ENCODE measurements at regions not wholly inside any gene's neighbourhood (a gene's known extent, or its start where the extent isn't known, plus 50 kb on each side); places are given as distances from the start of the nearest gene placed in this dataset.

DNA sequence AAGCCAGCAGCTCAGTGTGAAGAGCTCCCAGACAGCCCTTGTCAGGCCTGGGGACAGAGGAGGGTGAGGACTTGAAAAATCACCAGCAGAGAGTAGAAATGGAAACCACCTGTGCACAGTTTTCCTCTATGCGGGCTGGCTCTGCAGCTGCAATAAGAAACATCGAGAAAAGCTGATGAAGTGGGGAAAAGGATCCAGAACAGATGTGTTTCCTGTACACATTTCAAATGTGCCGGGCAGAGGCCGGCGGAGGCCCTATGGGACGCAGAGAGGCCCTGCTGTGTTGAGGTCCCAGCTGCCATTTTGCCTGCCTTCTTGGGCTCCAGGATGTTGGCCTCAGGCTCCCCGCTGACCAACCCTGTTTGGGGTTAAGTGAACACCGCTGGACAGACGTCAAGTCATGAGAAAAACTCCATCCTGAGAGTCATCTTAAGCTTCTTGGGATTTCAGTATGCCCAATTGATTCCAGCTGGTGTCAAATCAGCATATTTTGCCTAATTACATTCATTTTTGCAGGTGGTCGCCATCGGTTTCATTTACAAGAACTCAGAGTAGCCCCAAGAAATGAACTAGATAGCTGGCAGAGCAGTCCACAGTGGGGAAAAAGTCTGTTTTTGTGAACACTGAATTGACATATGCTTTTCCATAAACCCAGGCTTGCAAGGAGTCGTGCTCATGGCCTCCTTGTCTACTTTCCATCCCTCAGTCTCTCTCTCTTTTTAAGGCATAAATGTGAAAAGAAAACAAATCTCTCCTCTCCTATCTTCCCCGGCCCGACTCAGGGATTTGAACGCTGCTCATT lies 150.4 kb upstream of the PHACTR3 start:
- Histone ChIP-seq H3K79me2 (ENCODE audit: control insufficient read depth, insufficient read depth, low read length) (no peaks in the 10 kb centered on the region), H3K4me2 (ENCODE audit: extremely low read depth, insufficient read depth, low read length) (no peak overlapping the region), H3K27ac (ENCODE audit: insufficient read depth, low read length) (no peak overlapping the region), H3K4me3 (replicated peaks in 1 of 4; ENCODE audit: control extremely low read depth in 1 of 4, insufficient read depth in 1 of 4, low read depth in 3 of 4, low read length in 4 of 4) (no peak overlapping the region), H2AFZ (ENCODE audit: low read length) (no peak overlapping the region), H3K9me3 (ENCODE audit: control insufficient read depth, insufficient read depth, low read depth, low read length) (no peaks in the 10 kb centered on the region), H3K27me3 (ENCODE audit: control insufficient read depth, insufficient read depth, low read length) (no peaks in the 10 kb centered on the region), H3K9ac (ENCODE audit: insufficient read depth, low read length) (no peak overlapping the region), H3K36me3 (ENCODE audit: control insufficient read depth, insufficient read depth, low read length) (no peaks in the 10 kb centered on the region), H3K4me1 (ENCODE audit: control insufficient read depth, extremely low read depth, insufficient read depth, low read length) (no peaks in the 10 kb centered on the region), H4K20me1 (ENCODE audit: control insufficient read depth, extremely low read depth, insufficient read depth, low read length) (no peaks in the 10 kb centered on the region)
- TF ChIP-seq, protein P1, sequence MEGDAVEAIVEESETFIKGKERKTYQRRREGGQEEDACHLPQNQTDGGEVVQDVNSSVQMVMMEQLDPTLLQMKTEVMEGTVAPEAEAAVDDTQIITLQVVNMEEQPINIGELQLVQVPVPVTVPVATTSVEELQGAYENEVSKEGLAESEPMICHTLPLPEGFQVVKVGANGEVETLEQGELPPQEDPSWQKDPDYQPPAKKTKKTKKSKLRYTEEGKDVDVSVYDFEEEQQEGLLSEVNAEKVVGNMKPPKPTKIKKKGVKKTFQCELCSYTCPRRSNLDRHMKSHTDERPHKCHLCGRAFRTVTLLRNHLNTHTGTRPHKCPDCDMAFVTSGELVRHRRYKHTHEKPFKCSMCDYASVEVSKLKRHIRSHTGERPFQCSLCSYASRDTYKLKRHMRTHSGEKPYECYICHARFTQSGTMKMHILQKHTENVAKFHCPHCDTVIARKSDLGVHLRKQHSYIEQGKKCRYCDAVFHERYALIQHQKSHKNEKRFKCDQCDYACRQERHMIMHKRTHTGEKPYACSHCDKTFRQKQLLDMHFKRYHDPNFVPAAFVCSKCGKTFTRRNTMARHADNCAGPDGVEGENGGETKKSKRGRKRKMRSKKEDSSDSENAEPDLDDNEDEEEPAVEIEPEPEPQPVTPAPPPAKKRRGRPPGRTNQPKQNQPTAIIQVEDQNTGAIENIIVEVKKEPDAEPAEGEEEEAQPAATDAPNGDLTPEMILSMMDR (conservative IDR thresholded peaks at IDR 0.05 in 1 of 2, IDR thresholded peaks at IDR 0.05 in 1 of 2; ENCODE audit: low read depth in 1 of 2, low read length in 2 of 2) = no peak
- TF ChIP-seq EZH2 (IDR thresholded peaks at IDR 0.05; ENCODE audit: low read length, missing control alignments) = no peak
- DNase-seq (ENCODE audit: low read depth in 2 of 2) = no peak

DNA sequence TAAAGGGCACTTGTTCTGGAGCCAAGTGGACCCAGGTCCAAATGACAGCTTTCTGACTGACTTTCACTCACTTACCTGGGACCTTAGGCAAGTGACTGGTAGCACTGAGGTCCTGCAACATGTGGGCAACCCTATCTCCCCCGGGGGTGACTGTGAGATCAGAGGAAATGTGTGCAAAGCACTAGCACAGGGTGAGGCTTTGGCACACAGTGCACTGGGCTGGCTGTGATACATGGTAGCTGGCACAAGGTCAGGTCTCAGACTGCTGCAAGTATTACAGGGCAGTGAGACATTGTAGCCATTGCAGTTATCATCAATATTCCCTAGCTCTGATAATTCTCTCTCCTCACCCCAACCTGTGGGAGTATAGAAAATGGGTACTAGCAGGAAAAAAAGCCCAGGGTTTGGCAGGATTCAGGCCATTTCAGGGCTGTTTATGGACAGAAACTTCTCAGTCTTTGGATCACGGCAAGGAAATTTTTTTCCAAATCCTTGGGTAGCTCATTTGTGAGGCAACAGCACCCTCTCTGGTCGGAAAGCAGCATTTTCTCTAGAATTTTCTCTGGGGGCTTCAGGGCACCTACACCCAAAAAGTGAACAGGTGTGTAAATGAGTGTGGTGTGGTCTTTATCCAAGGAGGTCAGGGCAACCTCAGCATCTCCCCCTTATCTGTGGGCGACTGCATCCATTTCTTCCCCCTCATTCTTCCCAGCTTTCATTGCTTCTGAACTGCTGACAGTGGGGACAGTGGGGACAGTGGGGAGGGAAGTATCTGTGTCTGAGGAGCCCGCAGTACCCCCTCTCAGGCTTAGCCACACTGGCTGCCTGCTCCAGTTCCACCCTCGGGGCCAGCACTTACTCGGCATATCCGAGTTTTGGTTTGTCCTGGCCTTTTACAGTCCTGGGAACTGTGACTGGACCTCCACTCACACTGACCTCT lies 148.7 kb upstream of the PHACTR3 start:
- TF ChIP-seq EZH2 (IDR thresholded peaks at IDR 0.05; ENCODE audit: low read length, missing control alignments) = no peak
- TF ChIP-seq, protein P1 (conservative IDR thresholded peaks at IDR 0.05 in 1 of 2, IDR thresholded peaks at IDR 0.05 in 1 of 2; ENCODE audit: low read depth in 1 of 2, low read length in 2 of 2) = peak; percentile 37 to 45
- no peaks in the 10 kb centered on the region for H3K9me3 ChIP-seq (ENCODE audit: control insufficient read depth, insufficient read depth, low read depth, low read length)
- no peak overlapping the region for H2AFZ ChIP-seq (ENCODE audit: low read length)
- peak in 1 of 2 donors; percentile 8 for DNase-seq (ENCODE audit: low read depth in 2 of 2)
- no peak overlapping the region for H3K9ac ChIP-seq (ENCODE audit: insufficient read depth, low read length)
- no peaks in the 10 kb centered on the region for H4K20me1 ChIP-seq (ENCODE audit: control insufficient read depth, extremely low read depth, insufficient read depth, low read length)
- H3K27ac ChIP-seq (ENCODE audit: insufficient read depth, low read length) = no peak overlapping the region
- no peaks in the 10 kb centered on the region for H3K79me2 ChIP-seq (ENCODE audit: control insufficient read depth, insufficient read depth, low read length)
- H3K27me3 ChIP-seq (ENCODE audit: control insufficient read depth, insufficient read depth, low read length) = no peaks in the 10 kb centered on the region
- H3K4me1 ChIP-seq (ENCODE audit: control insufficient read depth, extremely low read depth, insufficient read depth, low read length) = no peaks in the 10 kb centered on the region
- H3K4me2 ChIP-seq (ENCODE audit: extremely low read depth, insufficient read depth, low read length) = no peak overlapping the region
- no peak overlapping the region for H3K4me3 ChIP-seq (replicated peaks in 1 of 4; ENCODE audit: control extremely low read depth in 1 of 4, insufficient read depth in 1 of 4, low read depth in 3 of 4, low read length in 4 of 4)
- H3K36me3 ChIP-seq (ENCODE audit: control insufficient read depth, insufficient read depth, low read length) = no peaks in the 10 kb centered on the region

All from fibroblast of lung (primary cell).